Neural progenitor cell (in vitro differentiated cells): ENCODE measurements at regions not wholly inside any gene's neighbourhood (a gene's known extent, or its start where the extent isn't known, plus 50 kb on each side); places are given as distances from the start of the nearest gene placed in this dataset.

Source experiments
- EZH2 ChIP-seq: fragments of 200-600 bp; sonication (generic); IDR thresholded peaks from 2 replicates; pipeline ENCODE4 v1.6.1; 2017; ENCODE audit warnings: antibody characterized with exemption, mild to moderate bottlenecking, moderate library complexity
- TF ChIP-seq, protein P1 (sequence below): fragments of 200-600 bp; sonication (generic); IDR thresholded peaks from 2 replicates; pipeline ENCODE4 v1.5.1; 2017; ENCODE audit warnings: antibody characterized with exemption, mild to moderate bottlenecking

GRCh38 chr14:97975216-97975615, 1178.0 kb downstream of the VRK1 start:
- TF ChIP-seq, protein P1, sequence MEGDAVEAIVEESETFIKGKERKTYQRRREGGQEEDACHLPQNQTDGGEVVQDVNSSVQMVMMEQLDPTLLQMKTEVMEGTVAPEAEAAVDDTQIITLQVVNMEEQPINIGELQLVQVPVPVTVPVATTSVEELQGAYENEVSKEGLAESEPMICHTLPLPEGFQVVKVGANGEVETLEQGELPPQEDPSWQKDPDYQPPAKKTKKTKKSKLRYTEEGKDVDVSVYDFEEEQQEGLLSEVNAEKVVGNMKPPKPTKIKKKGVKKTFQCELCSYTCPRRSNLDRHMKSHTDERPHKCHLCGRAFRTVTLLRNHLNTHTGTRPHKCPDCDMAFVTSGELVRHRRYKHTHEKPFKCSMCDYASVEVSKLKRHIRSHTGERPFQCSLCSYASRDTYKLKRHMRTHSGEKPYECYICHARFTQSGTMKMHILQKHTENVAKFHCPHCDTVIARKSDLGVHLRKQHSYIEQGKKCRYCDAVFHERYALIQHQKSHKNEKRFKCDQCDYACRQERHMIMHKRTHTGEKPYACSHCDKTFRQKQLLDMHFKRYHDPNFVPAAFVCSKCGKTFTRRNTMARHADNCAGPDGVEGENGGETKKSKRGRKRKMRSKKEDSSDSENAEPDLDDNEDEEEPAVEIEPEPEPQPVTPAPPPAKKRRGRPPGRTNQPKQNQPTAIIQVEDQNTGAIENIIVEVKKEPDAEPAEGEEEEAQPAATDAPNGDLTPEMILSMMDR: no peak
- no peak for TF ChIP-seq EZH2
